B cell (primary cell): ENCODE measurements at regions not wholly inside any gene's neighbourhood (a gene's known extent, or its start where the extent isn't known, plus 50 kb on each side); places are given as distances from the start of the nearest gene placed in this dataset.

Experiments used
- ATAC-seq: fragments of 200-7000 bp; cut with Tn5 transposase; one replicate; pipeline ENCODE4 v1.10.0; 2021; ENCODE audit warnings: low read depth, mild to moderate bottlenecking, moderate number of reproducible peaks, moderate library complexity
- CTCF ChIA-PET: fragments of 350-600 bp; sonication (Branson Sonifier 250); formaldehyde crosslinking; loops from one replicate; lab custom pipeline; 2021; ENCODE audit warnings: antibody characterized with exemption, inconsistent platforms; lab: Charles Lee
- POLR2A ChIA-PET: fragments of 350-600 bp; sonication (Branson Sonifier 250); formaldehyde crosslinking; loops from one replicate; lab custom pipeline; 2021; ENCODE audit warnings: antibody characterized with exemption; lab: Charles Lee
- DNase-seq: peaks from one replicate; pipeline ENCODE4 v3.0.0; 2013
- H2AFZ ChIP-seq: 2 replicates; pipeline ENCODE4 v1.6.1; 2012; ENCODE audit warnings: mild to moderate bottlenecking, low read depth, low read length; ENCODE audit not compliant: insufficient read depth, poor library complexity, severe bottlenecking
- H3K27ac ChIP-seq, 2 donors: 1 replicate in 1 of 2; 2 replicates in 1 of 2; pipeline ENCODE4 v1.5.1; 2012 to 2013; ENCODE audit warnings: low read length in 2 of 2, mild to moderate bottlenecking in 2 of 2, moderate library complexity in 1 of 2
- H3K27me3 ChIP-seq, 4 experiments: fragments of 200-600 bp in 1 of 4; sonication (generic) in 1 of 4; replicated peaks in 1 of 4; 1 replicate in 2 of 4; 2 replicates in 2 of 4; pipeline versions ENCODE4 v1.6.1 to v1.7.0; 2013 to 2016; ENCODE audit warnings: low read length in 3 of 4, mild to moderate bottlenecking in 2 of 4, mixed read lengths in 1 of 4, moderate library complexity in 1 of 4; ENCODE audit not compliant: insufficient read depth in 4 of 4, control insufficient read depth in 3 of 4; ENCODE audit errors: control extremely low read depth in 1 of 4
- H3K36me3 ChIP-seq, 2 experiments: replicated peaks in 1 of 2; 1 replicate in 1 of 2; 2 replicates in 1 of 2; pipeline versions ENCODE4 v1.6.1 to v1.7.1; 2013; ENCODE audit warnings: low read length in 1 of 2; ENCODE audit not compliant: insufficient read depth in 2 of 2, control insufficient read depth in 1 of 2; ENCODE audit errors: control extremely low read depth in 1 of 2, extremely low read depth in 1 of 2
- H3K4me1 ChIP-seq, 2 donors: fragments of 200-600 bp in 1 of 2; sonication (generic) in 1 of 2; 1 replicate in 1 of 2; 2 replicates in 1 of 2; pipeline versions ENCODE4 v1.5.1 to v1.6.1; 2013 to 2017; ENCODE audit warnings: low read length in 2 of 2; ENCODE audit not compliant: control insufficient read depth in 2 of 2, insufficient read depth in 2 of 2
- H3K4me2 ChIP-seq: replicated peaks from 2 replicates; pipeline ENCODE3; 2012; ENCODE audit warnings: mild to moderate bottlenecking, low read depth, low read length; ENCODE audit not compliant: poor library complexity, severe bottlenecking
- H3K4me3 ChIP-seq, 5 experiments: fragments of 200-600 bp in 1 of 5; sonication (generic) in 1 of 5; 1 replicate in 3 of 5; 2 replicates in 2 of 5; pipeline versions ENCODE4 v1.5.1 to v1.7.0; 2011 to 2016; ENCODE audit warnings: low read length in 4 of 5, mild to moderate bottlenecking in 4 of 5, low read depth in 2 of 5, control low read depth in 1 of 5, moderate library complexity in 1 of 5; ENCODE audit not compliant: insufficient read depth in 1 of 5; ENCODE audit errors: control extremely low read depth in 1 of 5, extremely low read depth in 1 of 5
- H3K79me2 ChIP-seq: fragments of 200-600 bp; sonication (generic); one replicate; pipeline ENCODE4 v1.6.0; 2016; ENCODE audit warnings: low read length; ENCODE audit not compliant: control insufficient read depth, insufficient read depth
- H3K9ac ChIP-seq: fragments of 200-600 bp; sonication (generic); 2 replicates; pipeline ENCODE4 v1.6.1; 2017; ENCODE audit warnings: mild to moderate bottlenecking, low read length, moderate library complexity
- H3K9me3 ChIP-seq, 3 donors: one replicate each; pipeline versions ENCODE4 v1.6.1 to v1.7.1; 2013; ENCODE audit warnings: low read length in 2 of 3; ENCODE audit not compliant: control insufficient read depth in 2 of 3, insufficient read depth in 1 of 3; ENCODE audit errors: control extremely low read depth in 1 of 3
- H4K20me1 ChIP-seq: 2 replicates; pipeline ENCODE4 v1.6.0; 2012; ENCODE audit warnings: mild to moderate bottlenecking, low read length; ENCODE audit not compliant: insufficient read depth, control insufficient read depth, poor library complexity, severe bottlenecking
- H3K27ac Mint-ChIP-seq: one replicate; pipeline ENCODE4 v1.8.0; 2021; ENCODE audit warnings: mixed read lengths
- H3K27me3 Mint-ChIP-seq: one replicate; pipeline ENCODE4 v1.8.0; 2021; ENCODE audit warnings: mixed read lengths
- H3K4me1 Mint-ChIP-seq: one replicate; pipeline ENCODE4 v1.8.0; 2021; ENCODE audit warnings: mixed read lengths
- H3K4me3 Mint-ChIP-seq: one replicate; pipeline ENCODE4 v1.8.0; 2021; ENCODE audit warnings: mixed read lengths
- H3K9me3 Mint-ChIP-seq: one replicate; pipeline ENCODE4 v1.8.0; 2022; ENCODE audit warnings: mixed read lengths; ENCODE audit not compliant: insufficient read depth
- CTCF ChIP-seq: fragments of 200-600 bp; IDR thresholded peaks from one replicate; pipeline ENCODE4 v1.8.0; 2022; ENCODE audit warnings: antibody characterized with exemption, mild to moderate bottlenecking
- EZH2 ChIP-seq: IDR thresholded peaks from 2 replicates; pipeline ENCODE4 v1.6.1; 2012; ENCODE audit warnings: borderline replicate concordance, low read depth, mild to moderate bottlenecking, moderate library complexity, low read length; ENCODE audit not compliant: insufficient read depth, poor library complexity, severe bottlenecking
- WGBS: methylation state at CpG from one replicate; pipeline ENCODE4 v1.1.5; 2013; ENCODE audit warnings: missing lambda C conversion rate; ENCODE audit not compliant: insufficient coverage; 5-methylcytosine and 5-hydroxymethylcytosine counted together
- intact Hi-C: fragments of 100-400 bp; cut with micrococcal nuclease; formaldehyde crosslinking; loops from one replicate; pipeline ENCODE4 v1.10.0; 2022

- Histone ChIP-seq H3K27ac (no peak overlapping the region), H3K9me3 (peaks cover 0 to 3% (median 2%) of the 10 kb centered on the region in 3 donors), H3K36me3 (no peaks in the 10 kb centered on the region), H3K4me1 (no peaks in the 10 kb centered on the region), H3K79me2 (no peaks in the 10 kb centered on the region), H4K20me1 (no peaks in the 10 kb centered on the region), H3K9ac (no peak overlapping the region), H3K4me2 (no peak overlapping the region), H2AFZ (no peak overlapping the region), H3K27me3 (peaks cover 0 to 2% (median 0%) of the 10 kb centered on the region in 4 experiments), H3K4me3 (no peak overlapping the region)
- TF ChIP-seq EZH2 (no peak), CTCF (no peak)
- DNase-seq (no peak), ATAC-seq (no peak)
- CTCF ChIA-PET: no interaction called here
- H3K9me3 Mint-ChIP-seq: peaks cover under 1% of the 10 kb centered on the region
- H3K4me3 Mint-ChIP-seq: no peak overlapping the region
- 93% methylated on average over 5 of the region's 6 CpGs for WGBS
- POLR2A ChIA-PET: no interaction called here
- intact Hi-C loops: no loop called here
- H3K27ac Mint-ChIP-seq: no peak overlapping the region
- H3K4me1 Mint-ChIP-seq: no peaks in the 10 kb centered on the region
- H3K27me3 Mint-ChIP-seq: peaks cover 13% of the 10 kb centered on the region
Observed at GRCh38 chr1:90134175-90134955, 139.5 kb downstream of the ZNF326 start.

DNA sequence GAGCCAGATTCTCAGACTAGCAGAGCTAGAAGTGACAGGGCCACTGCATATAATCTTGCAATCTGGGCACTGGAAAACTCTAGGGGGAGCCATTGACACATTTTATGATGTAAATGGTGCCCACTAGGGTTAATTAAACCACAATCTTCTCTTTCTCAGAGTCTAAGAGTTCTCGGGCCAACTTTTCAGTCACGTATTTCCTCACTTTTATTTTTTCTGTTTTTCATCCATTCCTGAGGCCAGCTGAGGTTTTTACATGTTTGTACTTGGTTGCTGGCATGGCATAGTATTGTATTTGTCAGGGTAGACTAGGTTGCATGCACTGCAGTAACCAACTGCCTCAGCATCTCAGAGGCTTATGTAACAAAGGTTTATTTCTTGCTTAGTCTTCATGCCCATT is 138.2 kb downstream of the ZNF326 start:
- Mint-ChIP-seq H3K4me3 (no peak overlapping the region), H3K9me3 (no peaks in the 10 kb centered on the region), H3K4me1 (no peaks in the 10 kb centered on the region), H3K27ac (no peak overlapping the region), H3K27me3 (peaks cover 16% of the 10 kb centered on the region)
- H3K4me3 ChIP-seq: no peak overlapping the region
- no peaks in the 10 kb centered on the region for H3K4me1 ChIP-seq
- peaks cover 0 to 2% (median 0%) of the 10 kb centered on the region in 4 experiments for H3K27me3 ChIP-seq
- intact Hi-C loops: no loop called here
- H4K20me1 ChIP-seq: no peaks in the 10 kb centered on the region
- no peak overlapping the region for H2AFZ ChIP-seq
- no CpG with 5 or more reads among the region's 2 CpGs for WGBS
- no peaks in the 10 kb centered on the region for H3K36me3 ChIP-seq
- TF ChIP-seq EZH2 (no peak), CTCF (no peak)
- no peaks in the 10 kb centered on the region for H3K79me2 ChIP-seq
- H3K9me3 ChIP-seq: no peaks in the 10 kb centered on the region
- H3K4me2 ChIP-seq: no peak overlapping the region
- DNase-seq (no peak), ATAC-seq (no peak)
- H3K9ac ChIP-seq: no peak overlapping the region
- CTCF ChIA-PET: no interaction called here
- H3K27ac ChIP-seq: no peak overlapping the region
- POLR2A ChIA-PET: no interaction called here
